ENCODE measurements at regions not wholly inside any gene's neighbourhood (a gene's known extent, or its start where the extent isn't known, plus 50 kb on each side); places are given as distances from the start of the nearest gene placed in this dataset.
"Not testable (repeated sequence)": the region's sequence is repeated elsewhere in the genome, so short reads cannot be mapped to it uniquely, and the experiment has no call there.

GRCh38 chr7:1355568-1356340, 103.5 kb downstream of the MICALL2 start:
- FAIRE-seq = no peak
- no peaks in the 10 kb centered on the region for H3K36me3 ChIP-seq (ENCODE audit: control insufficient read depth, insufficient read depth, low read length)
- H3K4me3 ChIP-seq (ENCODE audit: low read depth, low read length) = no peak overlapping the region
- DNase-seq (ENCODE audit: low read depth) = no peak
- H3K27me3 ChIP-seq (ENCODE audit: control insufficient read depth, insufficient read depth, low read length) = no peaks in the 10 kb centered on the region
- TF ChIP-seq CTCF (IDR thresholded peaks at IDR 0.05; ENCODE audit: insufficient read depth, low read length, severe bottlenecking) = no peak

- not testable (repeated sequence) for FAIRE-seq; H3K27me3 ChIP-seq (ENCODE audit: control insufficient read depth, insufficient read depth, low read length); H3K4me3 ChIP-seq (ENCODE audit: low read depth, low read length)
Observed at GRCh38 chr7:1356853-1357252, 102.4 kb downstream of the MICALL2 start.

DNA sequence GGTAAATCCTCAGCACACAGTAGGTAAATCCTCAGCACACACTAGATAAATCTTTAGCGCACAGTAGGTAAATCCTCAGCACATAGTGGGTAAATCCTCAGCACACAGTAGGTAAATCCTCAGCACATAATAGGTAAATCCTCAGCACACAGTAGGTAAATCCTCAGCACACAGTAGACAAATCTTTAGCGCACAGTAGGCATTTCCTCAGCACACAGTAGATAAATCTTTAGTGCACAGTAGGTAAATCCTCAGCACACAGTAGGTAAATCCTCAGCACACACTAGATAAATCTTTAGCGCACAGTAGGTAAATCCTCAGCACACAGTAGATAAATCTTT, 102.0 kb downstream of the MICALL2 start:
- H3K4me3 ChIP-seq (ENCODE audit: low read depth, low read length); H3K27me3 ChIP-seq (ENCODE audit: control insufficient read depth, insufficient read depth, low read length); H3K36me3 ChIP-seq (ENCODE audit: control insufficient read depth, insufficient read depth, low read length); FAIRE-seq; DNase-seq (ENCODE audit: low read depth): not testable (repeated sequence)

More at GRCh38 chr7:1356853-1357252, 102.4 kb downstream of the MICALL2 start:
- H3K36me3 ChIP-seq (ENCODE audit: control insufficient read depth, insufficient read depth, low read length); DNase-seq (ENCODE audit: low read depth): not testable (repeated sequence)

GRCh38 chr7:1357601-1358271, 101.5 kb downstream of the MICALL2 start:
- FAIRE-seq (no peak), DNase-seq (ENCODE audit: low read depth) (no peak)
- H3K4me3 ChIP-seq (ENCODE audit: low read depth, low read length) = no peak overlapping the region
- no peak for TF ChIP-seq CTCF (IDR thresholded peaks at IDR 0.05; ENCODE audit: insufficient read depth, low read length, severe bottlenecking)
- H3K36me3 ChIP-seq (ENCODE audit: control insufficient read depth, insufficient read depth, low read length) = no peaks in the 10 kb centered on the region
- H3K27me3 ChIP-seq (ENCODE audit: control insufficient read depth, insufficient read depth, low read length) = no peaks in the 10 kb centered on the region

DNA sequence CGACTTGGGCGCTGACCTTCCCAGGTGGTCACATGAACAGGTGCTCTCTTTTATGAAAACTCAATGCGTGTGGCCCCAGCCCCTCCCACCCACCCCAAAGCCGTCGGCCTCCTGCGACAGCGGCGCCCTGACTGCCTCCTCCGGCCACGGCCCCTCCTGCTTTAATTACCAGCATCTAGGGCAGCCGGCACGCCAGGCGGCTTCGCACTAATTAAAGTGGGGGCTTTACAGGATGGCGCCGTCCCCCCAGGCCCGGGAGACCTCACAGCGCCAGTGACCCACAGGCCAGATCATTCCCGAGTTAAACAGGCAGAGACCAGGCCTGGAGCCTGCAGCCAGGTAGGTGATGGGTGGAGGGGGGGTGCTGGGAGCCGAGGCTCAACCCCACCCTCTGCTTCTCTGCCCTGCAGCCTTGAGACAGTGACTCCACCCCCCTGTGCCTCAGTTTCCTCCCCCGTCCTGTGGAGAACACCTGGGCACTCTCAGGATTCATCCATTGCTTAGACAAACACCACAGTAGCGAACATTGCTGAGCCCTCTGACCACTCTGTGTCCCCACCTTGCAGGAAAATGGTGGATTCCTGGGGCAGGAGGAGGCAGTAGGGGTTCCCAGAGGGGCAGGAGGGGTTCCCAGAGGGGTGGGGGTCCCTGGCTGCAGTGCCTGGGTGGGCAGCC, 100.8 kb downstream of the MICALL2 start:
- TF ChIP-seq CTCF (IDR thresholded peaks at IDR 0.05; ENCODE audit: insufficient read depth, low read length, severe bottlenecking) = no peak
- DNase-seq (ENCODE audit: low read depth) (no peak), FAIRE-seq (no peak)
- Histone ChIP-seq H3K36me3 (ENCODE audit: control insufficient read depth, insufficient read depth, low read length) (no peaks in the 10 kb centered on the region), H3K27me3 (ENCODE audit: control insufficient read depth, insufficient read depth, low read length) (no peaks in the 10 kb centered on the region), H3K4me3 (ENCODE audit: low read depth, low read length) (no peak overlapping the region)

- DNase-seq (ENCODE audit: low read depth) (no peak), FAIRE-seq (no peak)
- Histone ChIP-seq H3K27me3 (ENCODE audit: control insufficient read depth, insufficient read depth, low read length) (no peaks in the 10 kb centered on the region), H3K36me3 (ENCODE audit: control insufficient read depth, insufficient read depth, low read length) (no peaks in the 10 kb centered on the region), H3K4me3 (ENCODE audit: low read depth, low read length) (no peak overlapping the region)
- no peak for TF ChIP-seq CTCF (IDR thresholded peaks at IDR 0.05; ENCODE audit: insufficient read depth, low read length, severe bottlenecking)
Observed at GRCh38 chr7:1359051-1359400, 100.2 kb downstream of the MICALL2 start.

All from bronchial epithelial cell (primary cell).